GM23338 (cell line): ENCODE measurements at regions not wholly inside any gene's neighbourhood (a gene's known extent, or its start where the extent isn't known, plus 50 kb on each side); places are given as distances from the start of the nearest gene placed in this dataset.

ENCODE experiments used
- CTCF ChIP-seq, 2 experiments: fragments of 200-600 bp in 1 of 2; sonication (generic) in 1 of 2; conservative IDR thresholded peaks; 2 replicates each; pipeline versions ENCODE4 v1.5.1 to v1.6.1; 2016 to 2017; ENCODE audit warnings: antibody characterized with exemption in 2 of 2, low read depth in 2 of 2, mild to moderate bottlenecking in 2 of 2, moderate library complexity in 1 of 2
- EZH2 ChIP-seq: fragments of 200-600 bp; sonication (generic); IDR thresholded peaks from one replicate; pipeline ENCODE4 v1.8.0; 2017; ENCODE audit warnings: antibody characterized with exemption, mild to moderate bottlenecking, low read depth; ENCODE audit not compliant: unreplicated experiment
- STAT1 ChIP-seq: IDR thresholded peaks from one replicate; pipeline ENCODE4 v1.6.1; 2016; ENCODE audit warnings: antibody characterized with exemption; ENCODE audit not compliant: unreplicated experiment
- ZNF331 ChIP-seq: fragments of 250-450 bp; sonication (Bioruptor Pico); IDR thresholded peaks from 2 replicates; pipeline ENCODE4 v1.5.0; 2020; ENCODE audit warnings: low read depth, mild to moderate bottlenecking, moderate library complexity

DNA sequence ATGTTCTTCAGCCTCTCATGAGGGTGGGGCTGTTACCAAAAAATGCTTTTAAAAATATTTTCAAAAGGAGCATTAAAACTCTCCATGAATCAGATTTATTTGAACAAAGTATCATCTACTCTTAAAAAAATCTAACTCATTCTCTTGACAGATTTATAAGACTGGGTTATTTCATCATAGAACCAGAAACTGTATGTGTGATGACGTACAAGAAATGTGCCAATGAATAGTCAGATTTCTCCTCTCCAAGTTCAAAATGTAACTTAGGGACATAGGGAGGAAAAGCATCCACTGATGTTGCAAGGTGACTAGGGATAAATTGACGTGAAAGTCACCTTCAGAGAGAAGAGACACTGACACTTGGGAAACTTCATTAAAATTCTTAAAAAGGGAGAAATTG lies 89.1 kb upstream of the CLNK start:
- TF ChIP-seq CTCF (conservative IDR thresholded peaks at IDR 0.05; ENCODE audit: low read depth in 2 of 2) (no peak), EZH2 (no peak), STAT1 (no peak), ZNF331 (CRISPR knock-in tag) (no peak)
